ENCODE measurements at regions not wholly inside any gene's neighbourhood (a gene's known extent, or its start where the extent isn't known, plus 50 kb on each side); places are given as distances from the start of the nearest gene placed in this dataset.
A peak's percentile ranks its signal among the peaks of the same experiment; 100 is the strongest.

DNA sequence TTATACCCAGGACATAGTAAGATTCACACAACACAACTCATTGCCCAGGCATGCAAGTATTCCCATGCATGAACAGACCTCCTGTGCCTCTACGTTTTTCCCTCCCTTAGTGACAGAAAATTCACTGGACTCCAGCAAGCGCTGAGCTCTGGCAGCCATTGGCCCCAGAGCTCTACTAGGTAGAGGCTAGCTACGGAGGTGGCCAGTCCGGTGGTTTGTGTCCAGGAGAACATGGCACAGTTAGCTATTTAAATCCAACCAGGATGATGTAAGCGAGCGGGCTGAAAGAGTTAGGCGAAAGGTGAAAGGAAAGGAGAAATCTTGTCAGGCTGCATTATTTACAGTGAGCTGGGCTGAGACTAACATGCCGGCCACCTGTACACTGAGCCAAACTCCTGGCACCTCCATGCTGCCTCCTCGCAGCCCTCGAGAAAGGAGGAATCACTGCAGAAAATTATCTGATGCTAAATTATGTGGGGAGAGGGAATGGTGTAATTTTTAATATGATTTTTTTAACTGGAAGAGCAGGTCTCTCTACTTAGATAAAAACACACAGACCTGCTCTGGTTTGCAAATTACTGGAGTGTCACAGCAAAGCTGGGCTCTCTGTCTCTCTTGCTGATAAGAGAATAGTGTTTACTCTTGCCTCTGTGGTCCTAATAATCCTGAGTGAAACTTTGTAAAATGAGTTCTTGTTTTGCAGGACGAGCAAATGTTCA is 50.1 kb upstream of the ARMC2 start:
- H3K27me3 ChIP-seq (replicated peaks in 1 of 7): no peaks in the 10 kb centered on the region
- H3K36me3 ChIP-seq: no peaks in the 10 kb centered on the region
- no peaks in the 10 kb centered on the region for H3K9me3 ChIP-seq
- H3K4me3 ChIP-seq: peak overlapping the region in 1 of 8 donors; percentile 39
- intact Hi-C loops (cut with DNase I; ENCODE audit: low total_unique reads): no loop called here
- peak overlapping the region in 7 of 8 donors; percentile 26 to 79 (median 62) for H3K27ac ChIP-seq
- no peak for DNase-seq
- 47 to 66% (median 53%) methylated on average over 11 of the region's 11 CpGs for WGBS, 5 donors
- H3K4me1 ChIP-seq: peaks cover 12 to 45% (median 33%) of the 10 kb centered on the region in 6 donors
- no peak for TF ChIP-seq CTCF (IDR thresholded peaks at IDR 0.05 in 8 of 11, conservative IDR thresholded peaks at IDR 0.05 in 3 of 11)
- TF ChIP-seq POLR2AphosphoS5 (IDR thresholded peaks at IDR 0.05): no peak
- TF ChIP-seq POLR2A (IDR thresholded peaks at IDR 0.05): no peak

Measured in spleen (tissue), 11 donors.